Left lung (tissue), 4 donors: ENCODE measurements at regions not wholly inside any gene's neighbourhood (a gene's known extent, or its start where the extent isn't known, plus 50 kb on each side); places are given as distances from the start of the nearest gene placed in this dataset.
"Not testable (repeated sequence)": the region's sequence is repeated elsewhere in the genome, so short reads cannot be mapped to it uniquely, and the experiment has no call there.

ENCODE experiments used
- ATAC-seq: fragments of 200-7000 bp; cut with Tn5 transposase; one replicate; pipeline ENCODE4 v1.9.1; 2020; ENCODE audit warnings: moderate library complexity
- DNase-seq, 4 donors: peaks; one replicate each; pipeline ENCODE4 v3.0.0-alpha.2; 2013 to 2020
- H3K27ac ChIP-seq, 2 donors: fragments of 200-600 bp; sonication (generic) in 1 of 2; one replicate each; pipeline versions ENCODE4 v1.5.0 to v1.8.0; 2020 to 2021
- H3K27me3 ChIP-seq, 2 donors: fragments of 200-600 bp; sonication (generic) in 1 of 2; one replicate each; pipeline versions ENCODE4 v1.5.0 to v1.8.0; 2020 to 2021
- H3K36me3 ChIP-seq, 2 donors: fragments of 200-600 bp; sonication (generic) in 1 of 2; one replicate each; pipeline versions ENCODE4 v1.5.0 to v1.8.0; 2020 to 2021
- H3K4me1 ChIP-seq, 2 donors: fragments of 200-600 bp; one replicate each; pipeline ENCODE4 v1.8.0; 2021
- H3K4me3 ChIP-seq, 2 donors: fragments of 200-600 bp; sonication (generic) in 1 of 2; one replicate each; pipeline versions ENCODE4 v1.5.0 to v1.8.0; 2020 to 2021; ENCODE audit warnings: mild to moderate bottlenecking in 1 of 2
- H3K9me3 ChIP-seq, 2 donors: fragments of 200-600 bp; sonication (generic) in 1 of 2; one replicate each; pipeline versions ENCODE4 v1.5.0 to v1.8.0; 2020 to 2021
- CTCF ChIP-seq, 2 donors: fragments of 200-600 bp; sonication (generic) in 1 of 2; IDR thresholded peaks; one replicate each; pipeline versions ENCODE4 v1.5.0 to v1.8.0; 2021; ENCODE audit warnings: antibody characterized with exemption in 2 of 2
- intact Hi-C, 2 donors: fragments of 100-400 bp; cut with DNase I; formaldehyde crosslinking; loops; one replicate each; pipeline versions ENCODE4 v1.11.2 to v1.14.2; 2022
- donor health status: DM: no; HTN: yes; CAD: no.
- donor health status: DM: no; HTN: no; CAD: no.

- no peak overlapping the region for H3K4me3 ChIP-seq
- intact Hi-C loops: no loop called here
- TF ChIP-seq CTCF (IDR thresholded peaks at IDR 0.05): no peak
Measured at GRCh38 chr4:40686081-40686913, 56.6 kb upstream of the RBM47 start.

GRCh38 chr4:40687676-40688389, 58.2 kb upstream of the RBM47 start:
- Histone ChIP-seq H3K27me3 (no peaks in the 10 kb centered on the region), H3K36me3 (no peaks in the 10 kb centered on the region), H3K9me3 (no peaks in the 10 kb centered on the region), H3K27ac (no peak overlapping the region), H3K4me3 (no peak overlapping the region), H3K4me1 (peaks cover 0 to 10% of the 10 kb centered on the region in 2 donors)
- TF ChIP-seq CTCF (IDR thresholded peaks at IDR 0.05): no peak
- DNase-seq: no peak
- no peak for ATAC-seq
- intact Hi-C loops: no loop called here

More at GRCh38 chr4:40686081-40686913, 56.6 kb upstream of the RBM47 start:
- Histone ChIP-seq H3K4me1 (peaks cover 0 to 10% of the 10 kb centered on the region in 2 donors), H3K27me3 (no peaks in the 10 kb centered on the region), H3K27ac (no peak overlapping the region), H3K9me3 (no peaks in the 10 kb centered on the region), H3K36me3 (no peaks in the 10 kb centered on the region)
- ATAC-seq (no peak), DNase-seq (no peak)

GRCh38 chr4:40688446-40689095, 58.9 kb upstream of the RBM47 start:
- peaks cover 0 to 7% of the 10 kb centered on the region in 2 donors for H3K4me1 ChIP-seq
- no peak overlapping the region for H3K4me3 ChIP-seq
- no peaks in the 10 kb centered on the region for H3K9me3 ChIP-seq
- intact Hi-C loops: no loop called here
- no peak for TF ChIP-seq CTCF (IDR thresholded peaks at IDR 0.05)
- DNase-seq (no peak), ATAC-seq (no peak)
- H3K27ac ChIP-seq: no peak overlapping the region
- no peaks in the 10 kb centered on the region for H3K27me3 ChIP-seq
- no peaks in the 10 kb centered on the region for H3K36me3 ChIP-seq

GRCh38 chr4:40693946-40694345, 55.8 kb upstream of the NSUN7 start:
- intact Hi-C loops: no loop called here
- H3K27me3 ChIP-seq: no peaks in the 10 kb centered on the region
- H3K4me3 ChIP-seq: no peak overlapping the region
- ATAC-seq: no peak
- no peak for TF ChIP-seq CTCF (IDR thresholded peaks at IDR 0.05)
- H3K36me3 ChIP-seq: no peaks in the 10 kb centered on the region
- peaks cover 0 to 8% of the 10 kb centered on the region in 2 donors for H3K4me1 ChIP-seq
- DNase-seq: no peak
- H3K27ac ChIP-seq: no peak overlapping the region
- H3K9me3 ChIP-seq: no peaks in the 10 kb centered on the region

GRCh38 chr4:40697476-40697875, 52.3 kb upstream of the NSUN7 start:
- peak in 1 of 4 donors; percentile 55 for DNase-seq
- H3K9me3 ChIP-seq, H3K4me1 ChIP-seq, H3K36me3 ChIP-seq, H3K4me3 ChIP-seq, H3K27me3 ChIP-seq, intact Hi-C loops, H3K27ac ChIP-seq, ATAC-seq: not testable (repeated sequence)
